ENCODE measurements at regions not wholly inside any gene's neighbourhood (a gene's known extent, or its start where the extent isn't known, plus 50 kb on each side); places are given as distances from the start of the nearest gene placed in this dataset.

DNA sequence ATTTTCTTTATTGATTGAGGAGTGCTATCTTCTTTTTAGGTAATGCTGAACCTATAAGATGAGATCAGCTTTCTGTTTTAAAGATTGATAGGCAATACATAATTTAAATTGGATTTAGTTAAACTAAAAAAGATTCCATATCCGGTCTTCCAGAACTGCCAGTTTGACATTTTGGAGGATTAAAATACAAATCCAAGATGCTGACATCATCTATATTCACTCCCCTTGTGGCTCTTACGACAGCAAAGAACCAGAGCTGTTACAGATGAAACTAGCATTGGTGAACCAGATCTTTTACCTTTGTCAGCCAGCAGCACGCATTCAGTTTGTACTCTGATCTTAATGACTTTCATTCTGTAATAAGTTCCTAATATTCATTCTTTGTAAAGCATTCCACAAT, 218.7 kb downstream of the ZIC4 start:
- H3K36me3 ChIP-seq = no peaks in the 10 kb centered on the region
- no peaks in the 10 kb centered on the region for H3K27me3 ChIP-seq
- TF ChIP-seq, protein P1, sequence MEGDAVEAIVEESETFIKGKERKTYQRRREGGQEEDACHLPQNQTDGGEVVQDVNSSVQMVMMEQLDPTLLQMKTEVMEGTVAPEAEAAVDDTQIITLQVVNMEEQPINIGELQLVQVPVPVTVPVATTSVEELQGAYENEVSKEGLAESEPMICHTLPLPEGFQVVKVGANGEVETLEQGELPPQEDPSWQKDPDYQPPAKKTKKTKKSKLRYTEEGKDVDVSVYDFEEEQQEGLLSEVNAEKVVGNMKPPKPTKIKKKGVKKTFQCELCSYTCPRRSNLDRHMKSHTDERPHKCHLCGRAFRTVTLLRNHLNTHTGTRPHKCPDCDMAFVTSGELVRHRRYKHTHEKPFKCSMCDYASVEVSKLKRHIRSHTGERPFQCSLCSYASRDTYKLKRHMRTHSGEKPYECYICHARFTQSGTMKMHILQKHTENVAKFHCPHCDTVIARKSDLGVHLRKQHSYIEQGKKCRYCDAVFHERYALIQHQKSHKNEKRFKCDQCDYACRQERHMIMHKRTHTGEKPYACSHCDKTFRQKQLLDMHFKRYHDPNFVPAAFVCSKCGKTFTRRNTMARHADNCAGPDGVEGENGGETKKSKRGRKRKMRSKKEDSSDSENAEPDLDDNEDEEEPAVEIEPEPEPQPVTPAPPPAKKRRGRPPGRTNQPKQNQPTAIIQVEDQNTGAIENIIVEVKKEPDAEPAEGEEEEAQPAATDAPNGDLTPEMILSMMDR (IDR thresholded peaks at IDR 0.05) = no peak
- no peak for TF ChIP-seq POLR2A (IDR thresholded peaks at IDR 0.05)
- H3K9me3 ChIP-seq = no peaks in the 10 kb centered on the region
- WGBS, 2 donors = 81 to 86% methylated on average over 3 of the region's 3 CpGs
- H3K4me3 ChIP-seq (replicated peaks in 1 of 3) = no peak overlapping the region
- intact Hi-C loops (cut with DNase I) = no loop called here
- DNase-seq = no peak
- no peaks in the 10 kb centered on the region for H3K4me1 ChIP-seq
- H3K27ac ChIP-seq = no peak overlapping the region

DNA sequence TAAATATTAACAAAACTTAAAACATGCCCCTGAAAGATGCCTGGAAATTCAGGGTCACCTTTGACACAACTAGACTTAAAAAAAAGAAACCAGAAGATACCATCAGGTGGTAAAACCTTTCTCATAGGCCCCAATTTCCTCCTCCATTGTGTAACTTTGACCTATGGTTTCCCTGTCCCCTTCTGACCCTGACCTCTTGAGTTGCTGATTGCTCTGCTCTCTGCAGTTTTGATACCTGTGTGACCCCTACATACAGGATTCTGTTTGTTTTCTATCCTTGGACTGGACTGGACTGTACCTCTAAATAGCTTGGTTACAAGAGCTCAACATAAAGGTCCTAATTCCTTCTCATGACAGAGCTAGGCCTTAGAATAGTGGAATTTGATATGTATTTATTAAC, 220.6 kb downstream of the ZIC4 start:
- no peak for TF ChIP-seq POLR2A (IDR thresholded peaks at IDR 0.05)
- TF ChIP-seq, protein P1 (IDR thresholded peaks at IDR 0.05) = no peak
- no peak overlapping the region for H3K4me3 ChIP-seq (replicated peaks in 1 of 3)
- no peak for DNase-seq
- H3K27me3 ChIP-seq = no peaks in the 10 kb centered on the region
- intact Hi-C loops (cut with DNase I) = no loop called here
- no peak overlapping the region for H3K27ac ChIP-seq
- H3K9me3 ChIP-seq = no peaks in the 10 kb centered on the region
- H3K36me3 ChIP-seq = no peaks in the 10 kb centered on the region
- H3K4me1 ChIP-seq = no peaks in the 10 kb centered on the region

DNA sequence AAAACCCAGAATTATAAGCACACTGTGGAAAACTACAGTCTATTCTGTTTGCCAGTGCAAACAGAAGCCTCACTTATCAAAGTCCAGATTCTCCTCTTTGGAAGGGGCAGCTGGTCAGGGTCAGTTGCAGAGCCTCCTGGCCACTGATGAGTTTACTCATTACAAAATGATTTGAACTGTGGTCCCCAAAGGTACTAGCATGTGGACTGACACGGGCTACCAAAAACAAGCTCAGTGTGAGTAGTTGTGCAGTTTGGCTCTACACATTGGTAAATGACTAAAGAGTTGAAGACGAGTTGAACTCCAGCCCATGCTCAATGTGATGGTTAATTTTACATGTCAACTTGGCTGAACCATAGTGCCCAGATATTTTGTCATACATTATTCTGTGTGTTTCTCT, 221.5 kb downstream of the ZIC4 start:
- intact Hi-C loops (cut with DNase I) = no loop called here
- no peak for DNase-seq
- Histone ChIP-seq H3K4me1 (no peaks in the 10 kb centered on the region), H3K27me3 (no peaks in the 10 kb centered on the region), H3K27ac (no peak overlapping the region), H3K9me3 (no peaks in the 10 kb centered on the region), H3K36me3 (no peaks in the 10 kb centered on the region), H3K4me3 (replicated peaks in 1 of 3) (no peak overlapping the region)
- 82 to 89% methylated on average over 2 of the region's 2 CpGs for WGBS, 2 donors
- TF ChIP-seq, protein P1 (IDR thresholded peaks at IDR 0.05) = no peak
- no peak for TF ChIP-seq POLR2A (IDR thresholded peaks at IDR 0.05)

DNA sequence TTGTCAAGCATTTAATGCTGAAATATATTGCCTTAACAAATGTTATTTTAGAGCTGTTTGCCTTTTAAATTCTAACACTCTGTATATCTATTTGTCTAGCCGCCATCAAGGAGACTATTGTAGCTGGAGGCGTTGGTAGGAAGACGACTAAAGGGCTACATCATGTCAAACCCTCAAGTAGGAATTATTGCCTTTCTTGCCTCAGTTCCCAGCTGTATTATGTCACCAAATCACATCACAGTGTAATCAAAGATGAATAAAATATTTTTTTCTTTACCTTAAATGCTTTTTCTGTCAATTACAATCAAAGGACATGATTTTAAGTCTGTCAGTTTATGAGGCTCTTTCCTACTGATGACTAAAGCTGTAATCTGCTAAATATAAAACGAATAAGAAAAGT, 233.1 kb downstream of the ZIC4 start:
- H3K4me3 ChIP-seq (replicated peaks in 1 of 3) = no peak overlapping the region
- no peaks in the 10 kb centered on the region for H3K4me1 ChIP-seq
- no peaks in the 10 kb centered on the region for H3K36me3 ChIP-seq
- no peak for DNase-seq
- no peak overlapping the region for H3K27ac ChIP-seq
- no peaks in the 10 kb centered on the region for H3K9me3 ChIP-seq
- no peaks in the 10 kb centered on the region for H3K27me3 ChIP-seq
- WGBS, 2 donors = 73 to 76% methylated on average over 4 of the region's 4 CpGs
- TF ChIP-seq POLR2A (IDR thresholded peaks at IDR 0.05) = no peak
- TF ChIP-seq, protein P1 (IDR thresholded peaks at IDR 0.05) = no peak
- intact Hi-C loops (cut with DNase I) = no loop called here

DNA sequence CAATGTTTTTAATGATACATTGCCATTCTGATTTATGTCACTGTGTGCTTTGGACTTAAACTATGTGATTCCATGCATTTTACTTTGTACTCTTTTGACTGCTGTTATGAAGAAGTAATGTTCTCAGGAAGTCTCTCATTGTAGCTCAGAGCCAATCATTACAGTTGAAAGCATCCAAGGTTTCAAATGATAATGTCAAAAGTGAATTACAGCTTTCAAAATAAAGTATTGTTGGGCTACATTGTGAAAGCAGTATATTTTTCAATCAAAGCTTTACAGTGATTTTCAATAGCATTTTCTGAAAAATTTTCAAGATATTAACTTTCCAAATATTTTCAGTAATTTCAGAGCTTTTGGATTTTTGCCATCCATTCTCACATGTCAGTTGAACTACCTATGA, 243.6 kb downstream of the ZIC4 start:
- Histone ChIP-seq H3K36me3 (no peaks in the 10 kb centered on the region), H3K9me3 (no peaks in the 10 kb centered on the region), H3K27ac (no peak overlapping the region), H3K27me3 (no peaks in the 10 kb centered on the region), H3K4me3 (replicated peaks in 1 of 3) (no peak overlapping the region), H3K4me1 (no peaks in the 10 kb centered on the region)
- no peak for DNase-seq
- intact Hi-C loops (cut with DNase I) = no loop called here
- TF ChIP-seq, protein P1 (IDR thresholded peaks at IDR 0.05) = no peak
- TF ChIP-seq POLR2A (IDR thresholded peaks at IDR 0.05) = no peak

Measured in thyroid gland (tissue), 4 donors.